Astrocyte of the spinal cord (primary cell): ENCODE measurements at regions not wholly inside any gene's neighbourhood (a gene's known extent, or its start where the extent isn't known, plus 50 kb on each side); places are given as distances from the start of the nearest gene placed in this dataset.
"Not testable (repeated sequence)": the region's sequence is repeated elsewhere in the genome, so short reads cannot be mapped to it uniquely, and the experiment has no call there.

Experiments used
- DNase-seq: peaks from one replicate; pipeline ENCODE4 v3.0.0; 2011; ENCODE audit warnings: low read depth, low spot score
- H3K4me3 ChIP-seq: 2 replicates; pipeline ENCODE4 v1.5.1; 2011; ENCODE audit warnings: low read depth, mild to moderate bottlenecking, low read length, moderate library complexity
- CTCF ChIP-seq: IDR thresholded peaks from 2 replicates; pipeline ENCODE4 v1.5.1; 2012; ENCODE audit warnings: low read depth, mild to moderate bottlenecking, low read length, inconsistent platforms
- in situ Hi-C: cut with HindIII; loops from 2 replicates; pipeline ENCODE4 v1.10.0; 2017; ENCODE audit warnings: low sequenced_read_pairs

- DNase-seq = no peak
- no peak overlapping the region for H3K4me3 ChIP-seq
- TF ChIP-seq CTCF = no peak
- in situ Hi-C loops = no loop called here
Observed at GRCh38 chr12:94916663-94917062, 86.8 kb downstream of the NDUFA12 start.

- in situ Hi-C loops = no loop called here
- no peak overlapping the region for H3K4me3 ChIP-seq
- DNase-seq = no peak
- no peak for TF ChIP-seq CTCF
Observed at GRCh38 chr12:94909663-94910062, 93.8 kb downstream of the NDUFA12 start.

- in situ Hi-C loops, DNase-seq, H3K4me3 ChIP-seq: not testable (repeated sequence)
Observed at GRCh38 chr12:94905749-94906148, 97.7 kb downstream of the NDUFA12 start.

- TF ChIP-seq CTCF = no peak
- no peak for DNase-seq
- in situ Hi-C loops = no loop called here
- H3K4me3 ChIP-seq = no peak overlapping the region
Observed at GRCh38 chr12:94900496-94900895, 103.0 kb downstream of the NDUFA12 start.

- no peak overlapping the region for H3K4me3 ChIP-seq
- in situ Hi-C loops = no loop called here
- peak; percentile 14 for DNase-seq
- peak; percentile 46 for TF ChIP-seq CTCF
Observed at GRCh38 chr12:94898388-94898787, 105.1 kb downstream of the NDUFA12 start.

GRCh38 chr12:94892544-94893267 lies 110.8 kb downstream of the NDUFA12 start:
- in situ Hi-C loops = no loop called here
- DNase-seq = no peak
- no peak overlapping the region for H3K4me3 ChIP-seq
- no peak for TF ChIP-seq CTCF

GRCh38 chr12:94889445-94890210 lies 113.9 kb downstream of the NDUFA12 start:
- no peak for TF ChIP-seq CTCF
- H3K4me3 ChIP-seq = no peak overlapping the region
- DNase-seq = no peak
- in situ Hi-C loops = no loop called here
